K562 (cell line): ENCODE measurements at regions not wholly inside any gene's neighbourhood (a gene's known extent, or its start where the extent isn't known, plus 50 kb on each side); places are given as distances from the start of the nearest gene placed in this dataset.

Experiments
- BRCA1 ChIP-seq, 2 experiments: fragments of 450-650 bp in 1 of 2; sonication (generic) in 1 of 2; formaldehyde crosslinking in 1 of 2; IDR thresholded peaks; 2 replicates each; pipeline versions ENCODE4 v1.5.0 to v1.6.1; 2017 to 2020; ENCODE audit warnings: mild to moderate bottlenecking in 1 of 2, missing genetic modification reagents in 1 of 2
- E2F3 ChIP-seq: fragments of 250-450 bp; sonication (Bioruptor Pico); IDR thresholded peaks from 2 replicates; pipeline ENCODE4 v1.4.0; 2020; ENCODE audit warnings: mild to moderate bottlenecking
- ILF3 ChIP-seq: fragments of 450-650 bp; IDR thresholded peaks from 2 replicates; pipeline ENCODE4 v1.6.1; 2018; ENCODE audit warnings: antibody characterized with exemption, mild to moderate bottlenecking, moderate library complexity, borderline replicate concordance
- KAT8 ChIP-seq: fragments of 450-650 bp; IDR thresholded peaks from 2 replicates; pipeline ENCODE4 v1.6.1; 2016; ENCODE audit warnings: low read depth, mild to moderate bottlenecking
- PURB ChIP-seq: sonication (generic); formaldehyde crosslinking; IDR thresholded peaks from 2 replicates; pipeline ENCODE4 v1.9.0; 2021; ENCODE audit warnings: low read depth, mild to moderate bottlenecking, missing genetic modification reagents
- TCF7 ChIP-seq: sonication (generic); IDR thresholded peaks from 2 replicates; pipeline ENCODE4 v1.6.1; 2016; ENCODE audit warnings: antibody characterized with exemption, borderline replicate concordance
- ZNF224 ChIP-seq: sonication (generic); formaldehyde crosslinking; IDR thresholded peaks from 2 replicates; pipeline ENCODE4 v1.8.0; 2022; ENCODE audit warnings: mild to moderate bottlenecking, missing genetic modification reagents
- ZNF316 ChIP-seq: fragments of 450-650 bp; IDR thresholded peaks from 2 replicates; pipeline ENCODE4 v1.6.1; 2016
- ZNF583 ChIP-seq: fragments of 250-450 bp; sonication (Bioruptor Pico); IDR thresholded peaks from 2 replicates; pipeline ENCODE4 v1.4.0; 2020
- TF ChIP-seq, protein P1 (sequence below): fragments of 450-650 bp; IDR thresholded peaks from 2 replicates; pipeline ENCODE4 v1.6.1; 2017; ENCODE audit warnings: mild to moderate bottlenecking, moderate library complexity
- TF ChIP-seq, protein P2 (sequence below), 2 experiments: fragments of 450-650 bp; IDR thresholded peaks; 2 replicates each; pipeline ENCODE4 v1.6.1; 2018; ENCODE audit warnings: mild to moderate bottlenecking in 2 of 2, low read depth in 1 of 2; ENCODE audit not compliant: partially characterized antibody in 2 of 2
- TF ChIP-seq, protein P3 (sequence below), 2 experiments: fragments of 450-650 bp; IDR thresholded peaks; 2 replicates each; pipeline ENCODE4 v1.6.1; 2016; ENCODE audit warnings: mild to moderate bottlenecking in 2 of 2, borderline replicate concordance in 1 of 2, low read depth in 1 of 2, moderate library complexity in 1 of 2

DNA sequence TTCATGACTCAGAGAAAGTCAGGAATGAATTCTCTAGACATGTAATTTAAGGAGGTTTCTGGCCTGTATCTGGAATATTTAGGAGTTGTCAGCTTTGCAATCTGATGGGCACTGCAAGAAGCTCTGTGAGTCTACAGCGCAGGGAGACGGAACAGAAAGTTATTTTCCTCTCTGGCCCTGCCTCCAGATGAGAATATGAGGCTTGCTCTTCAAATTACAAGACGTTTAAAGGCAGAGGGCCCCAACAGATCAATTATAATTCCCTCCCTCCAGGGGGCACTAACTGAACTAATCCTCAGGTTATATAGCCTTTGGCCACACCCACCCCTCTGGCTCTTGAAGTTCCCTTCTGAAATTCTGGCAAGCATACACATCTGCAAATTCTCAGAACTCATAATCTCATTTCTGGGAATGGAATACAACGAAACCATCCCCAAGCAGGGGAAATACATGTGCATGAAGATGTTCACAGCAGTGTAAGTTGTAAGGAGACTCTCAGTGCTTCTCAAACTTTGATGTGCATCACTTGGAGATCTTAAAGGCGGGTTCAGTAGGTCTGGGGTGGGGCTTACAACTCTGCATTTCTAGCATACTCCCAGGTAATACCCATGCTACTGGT is 307.6 kb downstream of the CWC27 start (continued):
- TF ChIP-seq ZNF224 (no peak), KAT8 (no peak), ZNF316 (no peak), E2F3 (CRISPR knock-in tag) (no peak), BRCA1 (IDR thresholded peaks at IDR 0.05) (no peak), BRCA1 (CRISPR knock-in tag; IDR thresholded peaks at IDR 0.05) (no peak), TCF7 (0 out of 2 replicates have a peak, but pooled peaks have one; percentile 40), PURB (CRISPR knock-in tag) (no peak), ILF3 (no peak), ZNF583 (CRISPR knock-in tag) (no peak)
- TF ChIP-seq, protein P1, sequence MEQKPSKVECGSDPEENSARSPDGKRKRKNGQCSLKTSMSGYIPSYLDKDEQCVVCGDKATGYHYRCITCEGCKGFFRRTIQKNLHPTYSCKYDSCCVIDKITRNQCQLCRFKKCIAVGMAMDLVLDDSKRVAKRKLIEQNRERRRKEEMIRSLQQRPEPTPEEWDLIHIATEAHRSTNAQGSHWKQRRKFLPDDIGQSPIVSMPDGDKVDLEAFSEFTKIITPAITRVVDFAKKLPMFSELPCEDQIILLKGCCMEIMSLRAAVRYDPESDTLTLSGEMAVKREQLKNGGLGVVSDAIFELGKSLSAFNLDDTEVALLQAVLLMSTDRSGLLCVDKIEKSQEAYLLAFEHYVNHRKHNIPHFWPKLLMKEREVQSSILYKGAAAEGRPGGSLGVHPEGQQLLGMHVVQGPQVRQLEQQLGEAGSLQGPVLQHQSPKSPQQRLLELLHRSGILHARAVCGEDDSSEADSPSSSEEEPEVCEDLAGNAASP: no peak
- TF ChIP-seq, protein P2, sequence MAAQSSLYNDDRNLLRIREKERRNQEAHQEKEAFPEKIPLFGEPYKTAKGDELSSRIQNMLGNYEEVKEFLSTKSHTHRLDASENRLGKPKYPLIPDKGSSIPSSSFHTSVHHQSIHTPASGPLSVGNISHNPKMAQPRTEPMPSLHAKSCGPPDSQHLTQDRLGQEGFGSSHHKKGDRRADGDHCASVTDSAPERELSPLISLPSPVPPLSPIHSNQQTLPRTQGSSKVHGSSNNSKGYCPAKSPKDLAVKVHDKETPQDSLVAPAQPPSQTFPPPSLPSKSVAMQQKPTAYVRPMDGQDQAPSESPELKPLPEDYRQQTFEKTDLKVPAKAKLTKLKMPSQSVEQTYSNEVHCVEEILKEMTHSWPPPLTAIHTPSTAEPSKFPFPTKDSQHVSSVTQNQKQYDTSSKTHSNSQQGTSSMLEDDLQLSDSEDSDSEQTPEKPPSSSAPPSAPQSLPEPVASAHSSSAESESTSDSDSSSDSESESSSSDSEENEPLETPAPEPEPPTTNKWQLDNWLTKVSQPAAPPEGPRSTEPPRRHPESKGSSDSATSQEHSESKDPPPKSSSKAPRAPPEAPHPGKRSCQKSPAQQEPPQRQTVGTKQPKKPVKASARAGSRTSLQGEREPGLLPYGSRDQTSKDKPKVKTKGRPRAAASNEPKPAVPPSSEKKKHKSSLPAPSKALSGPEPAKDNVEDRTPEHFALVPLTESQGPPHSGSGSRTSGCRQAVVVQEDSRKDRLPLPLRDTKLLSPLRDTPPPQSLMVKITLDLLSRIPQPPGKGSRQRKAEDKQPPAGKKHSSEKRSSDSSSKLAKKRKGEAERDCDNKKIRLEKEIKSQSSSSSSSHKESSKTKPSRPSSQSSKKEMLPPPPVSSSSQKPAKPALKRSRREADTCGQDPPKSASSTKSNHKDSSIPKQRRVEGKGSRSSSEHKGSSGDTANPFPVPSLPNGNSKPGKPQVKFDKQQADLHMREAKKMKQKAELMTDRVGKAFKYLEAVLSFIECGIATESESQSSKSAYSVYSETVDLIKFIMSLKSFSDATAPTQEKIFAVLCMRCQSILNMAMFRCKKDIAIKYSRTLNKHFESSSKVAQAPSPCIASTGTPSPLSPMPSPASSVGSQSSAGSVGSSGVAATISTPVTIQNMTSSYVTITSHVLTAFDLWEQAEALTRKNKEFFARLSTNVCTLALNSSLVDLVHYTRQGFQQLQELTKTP (IDR thresholded peaks at IDR 0.05; ENCODE audit: low read depth in 1 of 2, partially characterized antibody in 2 of 2): peak in 1 of 2 experiments; percentile 15
- TF ChIP-seq, protein P3, sequence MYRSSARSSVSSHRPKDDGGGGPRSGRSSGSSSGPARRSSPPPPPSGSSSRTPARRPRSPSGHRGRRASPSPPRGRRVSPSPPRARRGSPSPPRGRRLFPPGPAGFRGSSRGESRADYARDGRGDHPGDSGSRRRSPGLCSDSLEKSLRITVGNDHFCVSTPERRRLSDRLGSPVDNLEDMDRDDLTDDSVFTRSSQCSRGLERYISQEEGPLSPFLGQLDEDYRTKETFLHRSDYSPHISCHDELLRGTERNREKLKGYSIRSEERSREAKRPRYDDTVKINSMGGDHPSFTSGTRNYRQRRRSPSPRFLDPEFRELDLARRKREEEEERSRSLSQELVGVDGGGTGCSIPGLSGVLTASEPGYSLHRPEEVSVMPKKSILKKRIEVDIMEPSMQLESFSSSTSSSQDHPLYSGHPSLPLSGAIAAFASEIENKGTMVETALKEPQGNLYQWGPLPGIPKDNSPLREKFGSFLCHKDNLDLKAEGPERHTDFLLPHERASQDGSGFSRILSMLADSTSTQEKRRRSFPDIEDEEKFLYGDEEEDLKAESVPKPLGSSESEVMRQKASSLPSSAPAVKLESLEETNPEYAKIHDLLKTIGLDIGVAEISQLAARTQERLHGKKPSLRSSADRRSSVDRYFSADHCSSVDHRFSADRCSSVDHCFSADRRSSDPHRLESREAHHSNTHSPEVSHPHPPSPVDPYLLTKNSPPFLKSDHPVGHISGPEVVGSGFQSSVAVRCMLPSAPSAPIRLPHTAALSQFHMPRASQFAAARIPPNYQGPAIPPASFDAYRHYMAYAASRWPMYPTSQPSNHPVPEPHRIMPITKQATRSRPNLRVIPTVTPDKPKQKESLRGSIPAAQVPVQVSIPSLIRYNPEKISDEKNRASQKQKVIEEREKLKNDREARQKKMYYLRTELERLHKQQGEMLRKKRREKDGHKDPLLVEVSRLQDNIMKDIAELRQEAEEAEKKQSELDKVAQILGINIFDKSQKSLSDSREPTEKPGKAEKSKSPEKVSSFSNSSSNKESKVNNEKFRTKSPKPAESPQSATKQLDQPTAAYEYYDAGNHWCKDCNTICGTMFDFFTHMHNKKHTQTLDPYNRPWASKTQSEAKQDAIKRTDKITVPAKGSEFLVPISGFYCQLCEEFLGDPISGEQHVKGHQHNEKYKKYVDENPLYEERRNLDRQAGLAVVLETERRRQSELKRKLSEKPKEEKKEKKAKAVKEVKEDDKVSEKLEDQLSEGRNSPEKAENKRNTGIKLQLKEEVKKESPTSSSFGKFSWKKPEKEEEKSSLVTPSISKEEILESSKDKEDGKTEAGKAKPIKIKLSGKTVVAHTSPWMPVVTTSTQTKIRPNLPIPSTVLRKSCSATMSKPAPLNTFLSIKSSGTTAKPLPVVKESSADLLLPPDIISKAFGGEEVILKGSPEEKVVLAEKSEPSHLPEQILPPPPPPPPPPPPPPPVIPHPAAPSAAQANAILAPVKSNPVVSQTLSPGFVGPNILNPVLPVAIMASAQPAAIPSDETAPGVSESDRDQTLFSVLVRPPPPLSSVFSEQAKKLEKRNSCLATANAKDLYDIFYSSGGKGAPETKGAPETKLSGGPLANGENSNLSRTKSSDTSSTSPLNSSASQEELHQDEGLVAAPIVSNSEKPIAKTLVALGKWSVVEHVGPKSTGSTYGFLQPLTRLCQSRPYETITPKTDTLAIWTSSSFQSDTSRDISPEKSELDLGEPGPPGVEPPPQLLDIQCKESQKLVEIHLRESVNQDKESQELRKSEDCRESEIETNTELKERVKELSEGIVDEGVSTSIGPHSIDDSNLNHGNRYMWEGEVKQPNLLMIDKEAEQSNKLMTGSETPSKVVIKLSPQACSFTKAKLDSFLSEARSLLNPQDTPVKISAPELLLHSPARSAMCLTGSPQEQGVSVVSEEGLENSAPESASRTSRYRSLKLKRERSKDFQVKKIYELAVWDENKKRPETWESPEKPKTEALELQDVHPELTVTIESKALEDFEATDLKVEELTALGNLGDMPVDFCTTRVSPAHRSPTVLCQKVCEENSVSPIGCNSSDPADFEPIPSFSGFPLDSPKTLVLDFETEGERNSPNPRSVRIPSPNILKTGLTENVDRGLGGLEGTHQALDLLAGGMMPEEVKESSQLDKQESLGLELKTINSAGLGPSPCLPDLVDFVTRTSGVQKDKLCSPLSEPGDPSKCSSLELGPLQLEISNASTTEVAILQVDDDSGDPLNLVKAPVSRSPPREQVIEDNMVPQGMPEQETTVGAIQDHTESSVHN (IDR thresholded peaks at IDR 0.05; ENCODE audit: borderline replicate concordance in 1 of 2, low read depth in 1 of 2): no peak
